ENCODE measurements at regions not wholly inside any gene's neighbourhood (a gene's known extent, or its start where the extent isn't known, plus 50 kb on each side); places are given as distances from the start of the nearest gene placed in this dataset.

- ATAC-seq (no peak), DNase-seq (no peak)
- Mint-ChIP-seq H3K27me3 (no peaks in the 10 kb centered on the region), H3K4me1 (no peaks in the 10 kb centered on the region), H3K4me3 (no peak overlapping the region), H3K36me3 (no peaks in the 10 kb centered on the region), H3K27ac (no peak overlapping the region), H3K9me3 (peaks cover 0 to 13% (median 5%) of the 10 kb centered on the region in 9 donors)
- POLR2A ChIA-PET: no interaction called here
Measured at GRCh38 chr11:90851196-90851595, 628.3 kb upstream of the CHORDC1 start.

DNA sequence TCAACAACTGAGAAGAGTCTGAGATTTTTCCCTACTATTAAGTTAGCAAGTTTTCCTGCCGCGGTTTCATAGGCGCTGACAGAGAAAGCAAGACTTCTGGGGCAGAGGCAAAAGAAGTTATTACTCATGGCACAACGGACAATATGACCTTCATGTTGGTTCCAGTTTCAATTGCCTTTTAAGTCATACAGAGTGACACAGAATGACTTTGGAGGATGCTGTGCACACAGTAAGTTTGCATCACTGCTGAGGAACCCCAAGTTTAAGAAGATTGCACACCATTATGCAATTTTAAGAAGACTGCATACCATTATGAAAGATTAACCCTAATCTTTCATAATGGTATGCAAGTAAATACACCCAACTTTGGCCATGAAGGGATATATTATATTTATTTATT is 626.5 kb upstream of the CHORDC1 start:
- Mint-ChIP-seq H3K9me3 (peaks cover 0 to 13% (median 4%) of the 10 kb centered on the region in 9 donors), H3K4me3 (no peak overlapping the region), H3K27ac (no peak overlapping the region), H3K36me3 (no peaks in the 10 kb centered on the region), H3K27me3 (no peaks in the 10 kb centered on the region), H3K4me1 (no peaks in the 10 kb centered on the region)
- POLR2A ChIA-PET: no interaction called here
- DNase-seq (no peak), ATAC-seq (no peak)

GRCh38 chr11:90847268-90847886 is 624.5 kb upstream of the CHORDC1 start:
- Mint-ChIP-seq H3K4me3 (no peak overlapping the region), H3K27me3 (no peaks in the 10 kb centered on the region), H3K36me3 (no peaks in the 10 kb centered on the region), H3K9me3 (peaks cover 0 to 13% (median 0%) of the 10 kb centered on the region in 9 donors), H3K4me1 (no peaks in the 10 kb centered on the region), H3K27ac (no peak overlapping the region)
- no peak for ATAC-seq
- POLR2A ChIA-PET: no interaction called here
- no peak for DNase-seq

- Mint-ChIP-seq H3K4me3 (no peak overlapping the region), H3K27ac (no peak overlapping the region), H3K36me3 (no peaks in the 10 kb centered on the region), H3K27me3 (no peaks in the 10 kb centered on the region), H3K9me3 (peaks cover 0 to 13% (median 0%) of the 10 kb centered on the region in 9 donors), H3K4me1 (no peaks in the 10 kb centered on the region)
- no peak for DNase-seq
- POLR2A ChIA-PET: no interaction called here
- no peak for ATAC-seq
Measured at GRCh38 chr11:90846628-90847027, 623.8 kb upstream of the CHORDC1 start.

- Mint-ChIP-seq H3K36me3 (no peaks in the 10 kb centered on the region), H3K9me3 (peaks cover 0 to 13% (median 0%) of the 10 kb centered on the region in 9 donors), H3K4me1 (no peaks in the 10 kb centered on the region), H3K27ac (no peak overlapping the region), H3K27me3 (no peaks in the 10 kb centered on the region), H3K4me3 (no peak overlapping the region)
- POLR2A ChIA-PET: no interaction called here
- DNase-seq (no peak), ATAC-seq (no peak)
Measured at GRCh38 chr11:90845799-90846198, 623.0 kb upstream of the CHORDC1 start.

DNA sequence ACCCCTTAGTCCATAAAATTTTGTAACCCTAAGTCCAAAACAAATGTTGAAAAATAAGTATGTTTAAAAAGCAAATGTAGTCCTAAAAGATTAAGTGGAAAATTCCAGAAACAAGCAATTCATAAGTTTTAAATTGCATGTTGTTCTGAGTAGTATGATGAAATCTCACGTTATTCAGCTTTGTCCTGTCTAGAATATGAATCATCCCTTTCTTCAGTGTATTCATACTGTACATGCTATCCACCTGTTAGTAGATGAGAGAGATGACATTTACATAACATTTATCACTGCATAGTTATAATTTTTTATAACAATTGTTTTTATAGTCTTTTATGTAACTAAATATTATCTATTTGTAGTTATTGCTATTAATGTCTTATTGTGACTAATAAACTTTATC is 622.3 kb upstream of the CHORDC1 start:
- POLR2A ChIA-PET: no interaction called here
- Mint-ChIP-seq H3K27me3 (no peaks in the 10 kb centered on the region), H3K9me3 (peaks cover 0 to 13% (median 0%) of the 10 kb centered on the region in 9 donors), H3K27ac (no peak overlapping the region), H3K4me3 (no peak overlapping the region), H3K4me1 (no peaks in the 10 kb centered on the region), H3K36me3 (no peaks in the 10 kb centered on the region)
- DNase-seq (no peak), ATAC-seq (no peak)

GRCh38 chr11:90844041-90844440 is 621.2 kb upstream of the CHORDC1 start:
- DNase-seq (no peak), ATAC-seq (no peak)
- POLR2A ChIA-PET: no interaction called here
- Mint-ChIP-seq H3K4me3 (no peak overlapping the region), H3K4me1 (no peaks in the 10 kb centered on the region), H3K27me3 (no peaks in the 10 kb centered on the region), H3K36me3 (no peaks in the 10 kb centered on the region), H3K9me3 (peaks cover 0 to 13% (median 0%) of the 10 kb centered on the region in 9 donors), H3K27ac (no peak overlapping the region)

- Mint-ChIP-seq H3K27me3 (no peaks in the 10 kb centered on the region), H3K27ac (no peak overlapping the region), H3K36me3 (no peaks in the 10 kb centered on the region), H3K9me3 (peaks cover 0 to 9% (median 0%) of the 10 kb centered on the region in 9 donors), H3K4me3 (no peak overlapping the region), H3K4me1 (no peaks in the 10 kb centered on the region)
- no peak for ATAC-seq
- DNase-seq: no peak
- POLR2A ChIA-PET: no interaction called here
Measured at GRCh38 chr11:90842681-90843080, 619.8 kb upstream of the CHORDC1 start.

DNA sequence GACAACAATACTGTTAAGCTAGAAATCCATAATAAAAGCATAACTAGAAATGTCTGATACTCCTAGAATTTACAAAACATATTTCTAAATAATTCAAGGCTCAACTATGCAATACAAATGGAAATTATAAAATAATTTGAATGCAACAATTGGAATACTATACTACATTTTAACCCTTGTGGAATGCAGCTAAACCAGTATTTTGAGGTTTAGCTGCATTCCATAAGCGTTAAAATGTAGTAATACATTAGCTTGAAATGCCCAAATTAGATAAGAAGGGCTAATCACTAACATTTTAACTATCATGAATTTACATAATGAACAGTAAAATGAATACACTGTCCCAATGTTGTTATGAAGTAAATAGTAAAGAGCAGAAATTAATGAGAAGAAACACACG is 617.2 kb upstream of the CHORDC1 start:
- Mint-ChIP-seq H3K9me3 (peaks cover 0 to 4% (median 0%) of the 10 kb centered on the region in 9 donors), H3K27ac (no peak overlapping the region), H3K36me3 (no peaks in the 10 kb centered on the region), H3K4me1 (no peaks in the 10 kb centered on the region), H3K4me3 (no peak overlapping the region), H3K27me3 (no peaks in the 10 kb centered on the region)
- POLR2A ChIA-PET: no interaction called here
- DNase-seq: no peak
- no peak for ATAC-seq

DNA sequence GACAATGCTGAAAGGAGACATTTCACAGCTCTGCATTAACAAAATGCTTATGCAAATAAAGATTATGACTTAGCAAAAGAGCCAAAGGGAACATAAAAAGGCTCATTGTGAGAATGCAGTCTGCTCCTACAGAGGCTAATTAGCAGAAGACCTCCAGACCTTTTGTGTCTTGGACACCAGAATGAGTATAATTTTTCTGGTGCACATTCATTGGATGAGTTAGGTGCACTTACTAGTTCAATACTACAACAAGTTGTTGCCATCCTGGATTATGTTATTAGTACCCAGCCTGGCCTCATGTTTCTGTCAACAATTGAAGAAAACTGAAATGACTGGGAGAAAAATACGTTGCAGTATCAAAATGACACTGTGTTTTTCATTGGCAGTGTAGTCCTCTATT is 613.2 kb upstream of the CHORDC1 start:
- no peak overlapping the region for H3K4me3 Mint-ChIP-seq
- ATAC-seq: no peak
- no peaks in the 10 kb centered on the region for H3K36me3 Mint-ChIP-seq
- peaks cover 0 to 8% (median 3%) of the 10 kb centered on the region in 9 donors for H3K9me3 Mint-ChIP-seq
- H3K4me1 Mint-ChIP-seq: no peaks in the 10 kb centered on the region
- no peak for DNase-seq
- no peaks in the 10 kb centered on the region for H3K27me3 Mint-ChIP-seq
- POLR2A ChIA-PET: no interaction called here
- H3K27ac Mint-ChIP-seq: no peak overlapping the region

DNA sequence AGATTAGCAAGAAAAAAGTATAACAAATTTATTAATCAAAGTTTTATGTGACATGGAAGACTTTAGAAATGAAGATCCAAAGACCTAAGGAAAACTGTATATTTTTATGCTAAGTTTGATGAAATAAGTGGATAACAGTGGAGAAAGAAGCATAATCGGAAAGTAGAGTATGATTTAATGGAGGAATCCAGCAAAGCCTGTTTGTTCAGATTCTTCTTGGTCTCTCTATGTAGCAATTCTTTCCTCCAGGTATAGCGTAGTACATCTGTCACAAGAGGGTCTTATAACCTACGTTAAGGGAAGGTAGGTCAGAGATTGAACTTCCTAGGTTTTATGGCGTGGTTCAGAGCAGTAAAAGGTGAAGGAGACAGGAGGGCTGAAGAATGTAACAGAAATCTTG is 600.6 kb upstream of the CHORDC1 start:
- Mint-ChIP-seq H3K27me3 (no peaks in the 10 kb centered on the region), H3K4me1 (no peaks in the 10 kb centered on the region), H3K4me3 (no peak overlapping the region), H3K27ac (no peak overlapping the region), H3K36me3 (peaks cover 0 to 5% (median 0%) of the 10 kb centered on the region in 3 donors), H3K9me3 (peaks cover 0 to 36% (median 14%) of the 10 kb centered on the region in 9 donors)
- ATAC-seq (no peak), DNase-seq (no peak)
- POLR2A ChIA-PET: no interaction called here

DNA sequence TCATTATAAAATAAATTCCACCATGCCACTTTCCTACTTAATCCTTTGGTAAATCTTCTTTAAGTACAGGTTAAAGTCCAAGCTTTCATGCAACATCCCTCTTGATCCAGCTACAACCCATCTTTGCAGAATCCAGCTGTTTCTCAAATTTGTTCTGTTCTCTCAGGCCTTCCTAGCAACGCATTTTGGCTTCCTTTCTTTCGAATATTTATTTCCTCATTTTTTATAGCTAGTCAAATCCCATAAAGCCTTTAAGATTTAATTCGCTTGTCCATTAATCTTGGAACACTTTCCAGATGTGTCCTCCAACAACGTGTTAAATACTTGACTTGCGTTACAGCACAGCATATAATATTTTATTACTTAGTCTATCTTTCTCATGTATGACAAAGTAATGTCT is 600.1 kb upstream of the CHORDC1 start:
- no peak for ATAC-seq
- Mint-ChIP-seq H3K4me3 (no peak overlapping the region), H3K27ac (no peak overlapping the region), H3K36me3 (peaks cover 0 to 5% (median 0%) of the 10 kb centered on the region in 3 donors), H3K4me1 (no peaks in the 10 kb centered on the region), H3K27me3 (no peaks in the 10 kb centered on the region), H3K9me3 (peaks cover 0 to 38% (median 14%) of the 10 kb centered on the region in 9 donors)
- no peak for DNase-seq
- POLR2A ChIA-PET: no interaction called here

- H3K27me3 Mint-ChIP-seq: no peaks in the 10 kb centered on the region
- DNase-seq (no peak), ATAC-seq (no peak)
- H3K36me3 Mint-ChIP-seq: peaks cover 0 to 5% (median 0%) of the 10 kb centered on the region in 3 donors
- no peak overlapping the region for H3K4me3 Mint-ChIP-seq
- H3K4me1 Mint-ChIP-seq: no peaks in the 10 kb centered on the region
- POLR2A ChIA-PET: no interaction called here
- no peak overlapping the region for H3K27ac Mint-ChIP-seq
- H3K9me3 Mint-ChIP-seq: peaks cover 0 to 39% (median 19%) of the 10 kb centered on the region in 9 donors
Measured at GRCh38 chr11:90818196-90818745, 595.4 kb upstream of the CHORDC1 start.

- DNase-seq (no peak), ATAC-seq (no peak)
- no peaks in the 10 kb centered on the region for H3K27me3 Mint-ChIP-seq
- no peaks in the 10 kb centered on the region for H3K36me3 Mint-ChIP-seq
- POLR2A ChIA-PET: no interaction called here
- H3K4me1 Mint-ChIP-seq: no peaks in the 10 kb centered on the region
- H3K27ac Mint-ChIP-seq: no peak overlapping the region
- H3K9me3 Mint-ChIP-seq: peaks cover 2 to 15% (median 8%) of the 10 kb centered on the region in 9 donors
- no peak overlapping the region for H3K4me3 Mint-ChIP-seq
Measured at GRCh38 chr11:90809581-90809980, 586.7 kb upstream of the CHORDC1 start.

Measured in naive thymus-derived CD8-positive, alpha-beta T cell (primary cell).